ENCODE measurements at regions not wholly inside any gene's neighbourhood (a gene's known extent, or its start where the extent isn't known, plus 50 kb on each side); places are given as distances from the start of the nearest gene placed in this dataset.

DNA sequence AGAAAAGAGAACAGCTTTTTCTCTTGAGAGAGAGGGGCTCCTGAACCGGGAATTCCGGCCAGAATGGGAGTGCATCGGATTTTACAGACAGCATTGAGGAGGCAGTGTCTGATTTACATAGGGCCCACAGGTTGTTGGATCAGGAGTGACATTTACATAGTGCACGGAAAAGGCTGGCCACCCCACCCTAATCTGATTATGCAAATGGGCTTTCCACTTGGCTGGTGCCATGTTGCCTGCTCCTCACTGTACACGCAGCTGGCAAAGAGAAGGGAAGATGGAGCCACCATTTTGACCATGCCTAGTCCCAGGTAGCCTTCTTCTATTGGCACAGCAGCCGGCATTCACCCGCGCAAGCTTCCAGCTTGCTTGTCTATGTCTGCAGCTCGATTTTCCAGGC is 77.5 kb upstream of the FAM171A1 start:
- H3K27me3 ChIP-seq = no peaks in the 10 kb centered on the region
- no peak overlapping the region for H3K4me3 ChIP-seq
- H3K9me3 ChIP-seq = no peaks in the 10 kb centered on the region
- TF ChIP-seq CTCF (IDR thresholded peaks at IDR 0.05) = no peak
- no peak for TF ChIP-seq POLR2A (IDR thresholded peaks at IDR 0.05)
- no peaks in the 10 kb centered on the region for H3K36me3 ChIP-seq
- DNase-seq = no peak
- H3K4me1 ChIP-seq = no peaks in the 10 kb centered on the region
- H3K27ac ChIP-seq = no peak overlapping the region

DNA sequence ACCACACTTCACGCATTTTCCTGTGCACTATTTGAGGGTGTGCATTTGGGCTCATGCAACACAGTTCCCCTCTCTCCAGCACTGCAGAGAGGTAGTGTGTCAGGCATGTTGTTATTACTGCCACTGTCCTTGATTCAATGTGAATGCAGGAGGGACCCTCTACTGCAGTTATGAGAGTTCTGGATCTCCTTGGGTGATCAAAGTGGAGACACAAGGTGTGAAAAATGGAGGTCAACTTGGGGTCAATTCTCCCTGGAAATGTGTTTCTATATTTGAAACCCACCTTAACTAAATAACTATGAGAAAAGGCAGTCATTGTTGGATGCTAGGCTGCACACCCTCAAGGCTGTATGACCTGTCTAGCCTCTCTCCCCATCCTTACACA is 73.9 kb upstream of the FAM171A1 start:
- no peak for DNase-seq
- H3K27ac ChIP-seq = no peak overlapping the region
- H3K4me1 ChIP-seq = no peaks in the 10 kb centered on the region
- H3K27me3 ChIP-seq = no peaks in the 10 kb centered on the region
- TF ChIP-seq POLR2A (IDR thresholded peaks at IDR 0.05) = no peak
- TF ChIP-seq CTCF (IDR thresholded peaks at IDR 0.05) = no peak
- no peak overlapping the region for H3K4me3 ChIP-seq
- no peaks in the 10 kb centered on the region for H3K9me3 ChIP-seq
- H3K36me3 ChIP-seq = no peaks in the 10 kb centered on the region

DNA sequence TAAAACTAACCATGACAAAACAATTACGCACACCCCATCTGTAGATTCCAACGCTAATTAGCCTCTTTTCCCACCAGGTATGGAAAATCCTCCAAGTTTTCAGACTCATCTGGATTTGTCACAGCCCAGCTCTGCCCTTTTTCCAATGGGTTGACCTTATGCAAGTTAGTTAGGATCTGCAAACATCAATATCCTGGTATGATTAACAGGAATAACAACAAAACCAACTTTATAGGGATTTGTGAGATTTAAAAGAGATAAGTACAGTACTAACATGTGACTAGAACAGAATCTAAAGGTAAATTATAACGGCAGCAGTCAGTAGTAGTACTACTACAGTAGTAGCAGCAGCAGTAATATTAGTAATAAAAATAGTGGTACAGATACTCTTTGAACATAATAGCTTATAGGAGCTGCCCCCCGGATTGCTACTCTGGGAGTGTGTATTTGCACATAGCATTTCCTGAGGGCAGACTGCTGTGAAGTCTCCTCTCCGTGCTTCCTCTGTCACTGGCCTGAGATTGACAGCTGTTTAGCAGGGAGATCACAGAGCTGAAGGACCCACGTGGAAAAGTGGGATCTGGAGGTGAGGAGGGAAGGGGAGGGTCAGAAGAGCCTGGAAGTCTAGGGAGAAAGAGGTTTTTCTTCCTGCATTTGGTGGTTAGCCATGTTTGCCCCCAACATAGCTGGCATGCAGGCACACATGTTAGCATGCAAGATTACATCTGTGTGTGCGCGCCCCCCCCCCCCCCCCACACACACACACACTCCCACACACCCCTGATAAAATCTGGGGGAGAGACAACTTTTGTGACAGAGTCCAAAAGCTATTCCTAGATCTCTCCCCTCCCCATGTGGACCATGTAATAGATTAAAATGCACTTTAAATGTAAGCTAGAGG is 73.3 kb upstream of the FAM171A1 start:
- H3K27ac ChIP-seq = no peak overlapping the region
- no peaks in the 10 kb centered on the region for H3K9me3 ChIP-seq
- TF ChIP-seq CTCF (IDR thresholded peaks at IDR 0.05) = no peak
- no peak for TF ChIP-seq POLR2A (IDR thresholded peaks at IDR 0.05)
- DNase-seq = no peak
- no peaks in the 10 kb centered on the region for H3K36me3 ChIP-seq
- H3K4me3 ChIP-seq = no peak overlapping the region
- no peaks in the 10 kb centered on the region for H3K27me3 ChIP-seq
- no peaks in the 10 kb centered on the region for H3K4me1 ChIP-seq

- no peak overlapping the region for H3K4me3 ChIP-seq
- DNase-seq = no peak
- no peaks in the 10 kb centered on the region for H3K36me3 ChIP-seq
- H3K9me3 ChIP-seq = no peaks in the 10 kb centered on the region
- H3K27me3 ChIP-seq = no peaks in the 10 kb centered on the region
- H3K27ac ChIP-seq = no peak overlapping the region
- no peaks in the 10 kb centered on the region for H3K4me1 ChIP-seq
- TF ChIP-seq CTCF (IDR thresholded peaks at IDR 0.05) = no peak
- no peak for TF ChIP-seq POLR2A (IDR thresholded peaks at IDR 0.05)
Observed at GRCh38 chr10:15442056-15442455, 71.0 kb upstream of the FAM171A1 start.

DNA sequence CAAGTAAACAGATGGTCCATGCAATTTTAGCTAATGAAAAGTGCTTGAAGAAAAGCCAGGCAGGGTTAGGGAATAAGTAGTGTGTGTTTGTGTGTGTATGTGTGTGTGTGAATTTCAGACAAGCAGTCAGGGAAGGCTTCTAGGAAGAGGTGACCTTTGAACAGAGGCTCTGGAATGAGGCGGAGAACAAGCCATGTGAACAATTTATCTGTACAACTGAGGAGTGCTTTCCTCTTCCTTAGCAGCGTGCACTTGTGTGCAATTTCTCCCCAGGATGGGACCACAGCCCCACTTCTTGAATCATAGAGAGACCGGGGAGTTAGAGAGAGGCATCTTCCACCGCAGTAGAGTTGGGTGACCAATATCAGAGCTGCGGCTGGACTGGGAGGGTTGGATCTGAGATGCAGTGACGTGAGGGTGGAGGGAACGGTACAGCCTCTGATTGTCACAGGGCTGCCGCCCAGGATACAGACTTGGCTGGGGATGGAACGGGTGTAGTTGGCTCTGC is 69.2 kb upstream of the FAM171A1 start:
- H3K9me3 ChIP-seq = no peaks in the 10 kb centered on the region
- no peak for DNase-seq
- H3K27me3 ChIP-seq = no peaks in the 10 kb centered on the region
- H3K4me3 ChIP-seq = no peak overlapping the region
- H3K27ac ChIP-seq = no peak overlapping the region
- H3K36me3 ChIP-seq = no peaks in the 10 kb centered on the region
- TF ChIP-seq POLR2A (IDR thresholded peaks at IDR 0.05) = no peak
- no peak for TF ChIP-seq CTCF (IDR thresholded peaks at IDR 0.05)
- no peaks in the 10 kb centered on the region for H3K4me1 ChIP-seq

Data from Peyer's patch (tissue), 4 donors.